ENCODE measurements at regions not wholly inside any gene's neighbourhood (a gene's known extent, or its start where the extent isn't known, plus 50 kb on each side); places are given as distances from the start of the nearest gene placed in this dataset.

- Histone ChIP-seq H3K36me3 (ENCODE audit: control insufficient read depth, low read depth, low read length) (no peaks in the 10 kb centered on the region), H3K9me3 (ENCODE audit: control insufficient read depth, low read depth, low read length) (no peaks in the 10 kb centered on the region), H3K27ac (ENCODE audit: low read length) (no peak overlapping the region), H3K4me1 (ENCODE audit: control insufficient read depth, low read depth, low read length) (no peaks in the 10 kb centered on the region), H3K27me3 (ENCODE audit: control insufficient read depth, insufficient read depth, low read length) (no peaks in the 10 kb centered on the region), H3K4me3 (ENCODE audit: low read length) (no peak overlapping the region), H3K9ac (ENCODE audit: low read length) (no peak overlapping the region)
These were observed 71.0 kb upstream of the TMEFF2 start for GRCh38 chr2:192265751-192266150.

GRCh38 chr2:192254444-192254843 lies 59.7 kb upstream of the TMEFF2 start:
- H3K9ac ChIP-seq (ENCODE audit: low read length) = no peak overlapping the region
- no peaks in the 10 kb centered on the region for H3K4me1 ChIP-seq (ENCODE audit: control insufficient read depth, low read depth, low read length)
- no peak overlapping the region for H3K27ac ChIP-seq (ENCODE audit: low read length)
- H3K9me3 ChIP-seq (ENCODE audit: control insufficient read depth, low read depth, low read length) = no peaks in the 10 kb centered on the region
- no peaks in the 10 kb centered on the region for H3K36me3 ChIP-seq (ENCODE audit: control insufficient read depth, low read depth, low read length)
- H3K27me3 ChIP-seq (ENCODE audit: control insufficient read depth, insufficient read depth, low read length) = no peaks in the 10 kb centered on the region
- H3K4me3 ChIP-seq (ENCODE audit: low read length) = no peak overlapping the region

GRCh38 chr2:192253692-192254091 lies 59.0 kb upstream of the TMEFF2 start:
- Histone ChIP-seq H3K4me3 (ENCODE audit: low read length) (no peak overlapping the region), H3K36me3 (ENCODE audit: control insufficient read depth, low read depth, low read length) (no peaks in the 10 kb centered on the region), H3K9ac (ENCODE audit: low read length) (no peak overlapping the region), H3K4me1 (ENCODE audit: control insufficient read depth, low read depth, low read length) (no peaks in the 10 kb centered on the region), H3K27ac (ENCODE audit: low read length) (no peak overlapping the region), H3K27me3 (ENCODE audit: control insufficient read depth, insufficient read depth, low read length) (no peaks in the 10 kb centered on the region), H3K9me3 (ENCODE audit: control insufficient read depth, low read depth, low read length) (no peaks in the 10 kb centered on the region)

- no peak overlapping the region for H3K4me3 ChIP-seq (ENCODE audit: low read length)
- no peaks in the 10 kb centered on the region for H3K9me3 ChIP-seq (ENCODE audit: control insufficient read depth, low read depth, low read length)
- H3K4me1 ChIP-seq (ENCODE audit: control insufficient read depth, low read depth, low read length) = no peaks in the 10 kb centered on the region
- H3K27me3 ChIP-seq (ENCODE audit: control insufficient read depth, insufficient read depth, low read length) = no peaks in the 10 kb centered on the region
- no peaks in the 10 kb centered on the region for H3K36me3 ChIP-seq (ENCODE audit: control insufficient read depth, low read depth, low read length)
- no peak overlapping the region for H3K27ac ChIP-seq (ENCODE audit: low read length)
- H3K9ac ChIP-seq (ENCODE audit: low read length) = no peak overlapping the region
These were observed 56.2 kb upstream of the TMEFF2 start for GRCh38 chr2:192250961-192251360.

GRCh38 chr2:192247456-192247855 lies 52.7 kb upstream of the TMEFF2 start:
- no peaks in the 10 kb centered on the region for H3K4me1 ChIP-seq (ENCODE audit: control insufficient read depth, low read depth, low read length)
- no peaks in the 10 kb centered on the region for H3K27me3 ChIP-seq (ENCODE audit: control insufficient read depth, insufficient read depth, low read length)
- H3K9ac ChIP-seq (ENCODE audit: low read length) = no peak overlapping the region
- no peaks in the 10 kb centered on the region for H3K36me3 ChIP-seq (ENCODE audit: control insufficient read depth, low read depth, low read length)
- H3K27ac ChIP-seq (ENCODE audit: low read length) = no peak overlapping the region
- H3K4me3 ChIP-seq (ENCODE audit: low read length) = no peak overlapping the region
- H3K9me3 ChIP-seq (ENCODE audit: control insufficient read depth, low read depth, low read length) = no peaks in the 10 kb centered on the region

GRCh38 chr2:192246297-192246696 lies 51.6 kb upstream of the TMEFF2 start:
- Histone ChIP-seq H3K27me3 (ENCODE audit: control insufficient read depth, insufficient read depth, low read length) (no peaks in the 10 kb centered on the region), H3K4me3 (ENCODE audit: low read length) (no peak overlapping the region), H3K9ac (ENCODE audit: low read length) (no peak overlapping the region), H3K9me3 (ENCODE audit: control insufficient read depth, low read depth, low read length) (no peaks in the 10 kb centered on the region), H3K4me1 (ENCODE audit: control insufficient read depth, low read depth, low read length) (no peaks in the 10 kb centered on the region), H3K27ac (ENCODE audit: low read length) (no peak overlapping the region), H3K36me3 (ENCODE audit: control insufficient read depth, low read depth, low read length) (no peaks in the 10 kb centered on the region)

GRCh38 chr2:192245329-192245728 lies 50.6 kb upstream of the TMEFF2 start:
- Histone ChIP-seq H3K27me3 (ENCODE audit: control insufficient read depth, insufficient read depth, low read length) (no peaks in the 10 kb centered on the region), H3K4me1 (ENCODE audit: control insufficient read depth, low read depth, low read length) (no peaks in the 10 kb centered on the region), H3K9me3 (ENCODE audit: control insufficient read depth, low read depth, low read length) (no peaks in the 10 kb centered on the region), H3K27ac (ENCODE audit: low read length) (no peak overlapping the region), H3K9ac (ENCODE audit: low read length) (no peak overlapping the region), H3K36me3 (ENCODE audit: control insufficient read depth, low read depth, low read length) (no peaks in the 10 kb centered on the region), H3K4me3 (ENCODE audit: low read length) (no peak overlapping the region)
